ENCODE measurements at regions not wholly inside any gene's neighbourhood (a gene's known extent, or its start where the extent isn't known, plus 50 kb on each side); places are given as distances from the start of the nearest gene placed in this dataset.
A peak's percentile ranks its signal among the peaks of the same experiment; 100 is the strongest.

DNA sequence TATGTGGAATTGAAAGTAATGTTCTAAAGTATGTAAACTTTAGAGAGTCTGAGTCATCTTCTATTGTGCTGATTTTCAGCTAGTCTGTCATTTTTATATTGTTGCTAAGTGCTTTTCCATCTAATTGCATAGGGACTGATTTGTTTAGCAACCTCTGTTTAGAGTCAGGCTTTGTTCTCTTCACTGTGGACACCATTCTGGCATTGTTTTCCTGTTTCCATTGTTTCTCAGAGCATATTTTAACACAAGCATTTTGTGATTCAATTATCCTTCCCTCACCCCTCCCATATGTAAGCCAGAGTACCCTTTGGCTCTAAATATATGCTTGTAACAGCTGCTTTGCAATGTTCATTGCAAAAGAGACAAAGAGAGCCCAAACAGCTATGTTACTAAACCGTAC, 748.4 kb upstream of the PHF14 start:
- peak in 1 of 2 donors; percentile 1 for DNase-seq (ENCODE audit: low read depth in 2 of 2)
- TF ChIP-seq CTCF (IDR thresholded peaks at IDR 0.05; ENCODE audit: low read depth, low read length), result no peak
- H3K4me3 ChIP-seq (replicated peaks in 1 of 2; ENCODE audit: low read depth in 2 of 2, low read length in 2 of 2), result no peak overlapping the region

DNA sequence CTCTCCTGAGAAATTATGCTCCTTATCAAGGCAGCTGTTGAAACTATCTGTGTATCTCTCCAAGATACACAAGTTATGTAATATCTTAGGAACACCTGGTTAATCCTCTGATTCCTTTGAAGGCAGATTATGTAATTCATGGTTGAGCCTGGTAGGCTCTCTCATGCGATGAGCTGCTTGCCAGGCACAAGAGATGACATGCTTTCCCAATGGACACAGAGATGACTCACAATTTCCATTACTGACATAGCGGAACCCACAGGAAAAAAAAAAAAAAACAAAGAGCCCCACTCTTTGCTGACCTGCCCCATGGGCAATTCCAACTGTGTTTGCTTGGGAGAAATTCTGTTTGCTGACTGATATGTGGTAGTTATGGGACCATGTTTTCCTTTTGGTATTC, 736.4 kb upstream of the PHF14 start:
- H3K4me3 ChIP-seq (replicated peaks in 1 of 2; ENCODE audit: low read depth in 2 of 2, low read length in 2 of 2), result no peak overlapping the region
- peak; percentile 7 to 13 for DNase-seq (ENCODE audit: low read depth in 2 of 2)
- no peak for TF ChIP-seq CTCF (IDR thresholded peaks at IDR 0.05; ENCODE audit: low read depth, low read length)

DNA sequence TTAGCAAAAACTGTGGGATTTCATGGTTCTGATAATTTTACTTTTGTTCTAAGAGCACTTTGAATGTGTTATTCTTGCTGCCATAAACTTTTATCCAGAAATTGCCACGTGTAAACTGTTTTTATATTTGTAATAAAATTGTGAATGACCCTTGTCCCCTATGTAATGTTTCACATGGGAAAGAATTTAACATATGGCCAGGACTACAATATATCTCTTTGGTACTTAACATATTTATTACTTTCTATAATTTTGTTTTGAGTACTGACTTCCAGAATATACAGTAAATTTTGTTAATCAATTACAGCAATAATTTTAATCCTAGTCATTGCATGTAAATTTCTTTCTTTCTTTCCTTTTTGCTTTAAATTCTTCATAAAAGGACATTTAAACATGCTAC, 735.0 kb upstream of the PHF14 start:
- no peak for TF ChIP-seq CTCF (IDR thresholded peaks at IDR 0.05; ENCODE audit: low read depth, low read length)
- DNase-seq (ENCODE audit: low read depth in 2 of 2), result no peak
- no peak overlapping the region for H3K4me3 ChIP-seq (replicated peaks in 1 of 2; ENCODE audit: low read depth in 2 of 2, low read length in 2 of 2)

- DNase-seq (ENCODE audit: low read depth in 2 of 2), result no peak
- no peak for TF ChIP-seq CTCF (IDR thresholded peaks at IDR 0.05; ENCODE audit: low read depth, low read length)
- no peak overlapping the region for H3K4me3 ChIP-seq (replicated peaks in 1 of 2; ENCODE audit: low read depth in 2 of 2, low read length in 2 of 2)
Measured at GRCh38 chr7:10239695-10240345, 733.9 kb upstream of the PHF14 start.

GRCh38 chr7:10245406-10245805, 728.3 kb upstream of the PHF14 start:
- H3K4me3 ChIP-seq (replicated peaks in 1 of 2; ENCODE audit: low read depth in 2 of 2, low read length in 2 of 2), result no peak overlapping the region
- TF ChIP-seq CTCF (IDR thresholded peaks at IDR 0.05; ENCODE audit: low read depth, low read length), result no peak
- no peak for DNase-seq (ENCODE audit: low read depth in 2 of 2)

DNA sequence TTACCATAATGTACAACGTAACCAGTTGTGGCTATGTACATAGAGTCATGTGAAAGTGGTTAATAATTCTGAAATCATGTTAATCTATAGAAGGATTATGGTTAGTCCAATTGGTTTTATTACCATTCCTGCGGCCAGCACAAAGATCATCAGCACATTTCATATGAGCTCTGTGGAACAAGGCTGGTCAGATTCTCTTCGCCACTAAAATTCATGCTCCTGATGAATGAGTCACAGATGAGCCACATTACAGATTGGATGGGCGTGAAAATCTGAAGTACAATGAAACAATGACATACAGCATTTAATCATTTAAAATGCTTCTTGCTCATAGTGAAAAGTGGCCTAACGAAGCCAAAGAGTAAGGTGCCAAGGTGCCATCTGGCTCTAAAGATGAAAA, 716.2 kb upstream of the PHF14 start:
- TF ChIP-seq CTCF (IDR thresholded peaks at IDR 0.05; ENCODE audit: low read depth, low read length), result no peak
- no peak for DNase-seq (ENCODE audit: low read depth in 2 of 2)

GRCh38 chr7:10266976-10267375, 706.7 kb upstream of the PHF14 start:
- no peak overlapping the region for H3K4me3 ChIP-seq (replicated peaks in 1 of 2; ENCODE audit: low read depth in 2 of 2, low read length in 2 of 2)
- no peak for TF ChIP-seq CTCF (IDR thresholded peaks at IDR 0.05; ENCODE audit: low read depth, low read length)
- no peak for DNase-seq (ENCODE audit: low read depth in 2 of 2)

More for the DNA sequence above, 716.2 kb upstream of the PHF14 start:
- H3K4me3 ChIP-seq (replicated peaks in 1 of 2; ENCODE audit: low read depth in 2 of 2, low read length in 2 of 2), result no peak overlapping the region

Measured in cardiac fibroblast (primary cell).